B cell (primary cell): ENCODE measurements at regions not wholly inside any gene's neighbourhood (a gene's known extent, or its start where the extent isn't known, plus 50 kb on each side); places are given as distances from the start of the nearest gene placed in this dataset.

Experiments used
- EZH2 ChIP-seq: IDR thresholded peaks from 2 replicates; pipeline ENCODE4 v1.6.1; 2012; ENCODE audit warnings: borderline replicate concordance, low read depth, mild to moderate bottlenecking, moderate library complexity, low read length; ENCODE audit not compliant: insufficient read depth, poor library complexity, severe bottlenecking
- TF ChIP-seq, protein P1 (sequence below): fragments of 200-600 bp; IDR thresholded peaks from one replicate; pipeline ENCODE4 v1.8.0; 2022; ENCODE audit warnings: antibody characterized with exemption, mild to moderate bottlenecking

DNA sequence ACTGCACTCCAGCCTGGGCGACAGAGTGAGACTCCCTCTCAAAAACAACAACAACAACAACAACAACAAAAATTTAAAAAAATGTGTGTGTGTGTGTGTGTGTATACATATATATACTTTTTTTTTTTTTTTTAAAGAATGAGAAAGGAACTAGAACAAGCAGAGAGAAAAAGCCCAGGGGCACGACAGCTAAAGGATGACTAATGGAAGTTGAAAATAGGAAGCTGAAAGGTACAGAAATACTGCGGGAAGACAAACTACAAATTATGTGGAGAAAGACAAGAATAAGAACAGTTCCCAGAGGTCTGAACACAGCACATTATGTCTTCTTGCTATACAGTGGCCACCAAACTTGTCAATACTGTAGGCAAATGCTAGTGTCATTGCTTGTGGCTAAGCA lies 141.9 kb upstream of the PRSS1 start:
- TF ChIP-seq, protein P1, sequence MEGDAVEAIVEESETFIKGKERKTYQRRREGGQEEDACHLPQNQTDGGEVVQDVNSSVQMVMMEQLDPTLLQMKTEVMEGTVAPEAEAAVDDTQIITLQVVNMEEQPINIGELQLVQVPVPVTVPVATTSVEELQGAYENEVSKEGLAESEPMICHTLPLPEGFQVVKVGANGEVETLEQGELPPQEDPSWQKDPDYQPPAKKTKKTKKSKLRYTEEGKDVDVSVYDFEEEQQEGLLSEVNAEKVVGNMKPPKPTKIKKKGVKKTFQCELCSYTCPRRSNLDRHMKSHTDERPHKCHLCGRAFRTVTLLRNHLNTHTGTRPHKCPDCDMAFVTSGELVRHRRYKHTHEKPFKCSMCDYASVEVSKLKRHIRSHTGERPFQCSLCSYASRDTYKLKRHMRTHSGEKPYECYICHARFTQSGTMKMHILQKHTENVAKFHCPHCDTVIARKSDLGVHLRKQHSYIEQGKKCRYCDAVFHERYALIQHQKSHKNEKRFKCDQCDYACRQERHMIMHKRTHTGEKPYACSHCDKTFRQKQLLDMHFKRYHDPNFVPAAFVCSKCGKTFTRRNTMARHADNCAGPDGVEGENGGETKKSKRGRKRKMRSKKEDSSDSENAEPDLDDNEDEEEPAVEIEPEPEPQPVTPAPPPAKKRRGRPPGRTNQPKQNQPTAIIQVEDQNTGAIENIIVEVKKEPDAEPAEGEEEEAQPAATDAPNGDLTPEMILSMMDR: no peak
- TF ChIP-seq EZH2: no peak
